NOMO-1 treated with dmso at 0.1 percent for 144 hours (cell line): ENCODE measurements at regions not wholly inside any gene's neighbourhood (a gene's known extent, or its start where the extent isn't known, plus 50 kb on each side); places are given as distances from the start of the nearest gene placed in this dataset.
"Not testable (repeated sequence)": the region's sequence is repeated elsewhere in the genome, so short reads cannot be mapped to it uniquely, and the experiment has no call there.

Experiments used
- DNase-seq: peaks from one replicate; lab custom pipeline; 2025; ENCODE audit not compliant: unreplicated experiment; lab: John Stamatoyannopoulos, UW

DNA sequence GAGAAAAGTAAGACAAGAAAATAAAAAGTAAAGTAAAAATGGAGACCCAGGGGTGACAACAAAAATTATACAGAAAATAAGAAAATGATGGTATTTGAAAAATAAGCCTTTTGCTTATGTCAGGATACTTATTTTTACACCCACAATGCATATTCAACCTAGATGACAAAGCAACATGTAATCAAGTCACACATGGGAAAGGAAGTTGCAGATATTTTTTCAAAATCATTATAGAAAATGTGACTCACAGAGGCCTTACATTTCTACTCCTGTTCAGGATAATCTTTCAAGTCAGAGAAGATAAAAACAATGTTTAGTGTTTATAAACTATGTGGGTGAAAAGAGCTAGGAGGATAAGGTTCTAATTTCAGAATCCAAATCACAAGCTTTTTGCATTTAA is 275.3 kb upstream of the UBE2E3 start:
- no peak for DNase-seq

DNA sequence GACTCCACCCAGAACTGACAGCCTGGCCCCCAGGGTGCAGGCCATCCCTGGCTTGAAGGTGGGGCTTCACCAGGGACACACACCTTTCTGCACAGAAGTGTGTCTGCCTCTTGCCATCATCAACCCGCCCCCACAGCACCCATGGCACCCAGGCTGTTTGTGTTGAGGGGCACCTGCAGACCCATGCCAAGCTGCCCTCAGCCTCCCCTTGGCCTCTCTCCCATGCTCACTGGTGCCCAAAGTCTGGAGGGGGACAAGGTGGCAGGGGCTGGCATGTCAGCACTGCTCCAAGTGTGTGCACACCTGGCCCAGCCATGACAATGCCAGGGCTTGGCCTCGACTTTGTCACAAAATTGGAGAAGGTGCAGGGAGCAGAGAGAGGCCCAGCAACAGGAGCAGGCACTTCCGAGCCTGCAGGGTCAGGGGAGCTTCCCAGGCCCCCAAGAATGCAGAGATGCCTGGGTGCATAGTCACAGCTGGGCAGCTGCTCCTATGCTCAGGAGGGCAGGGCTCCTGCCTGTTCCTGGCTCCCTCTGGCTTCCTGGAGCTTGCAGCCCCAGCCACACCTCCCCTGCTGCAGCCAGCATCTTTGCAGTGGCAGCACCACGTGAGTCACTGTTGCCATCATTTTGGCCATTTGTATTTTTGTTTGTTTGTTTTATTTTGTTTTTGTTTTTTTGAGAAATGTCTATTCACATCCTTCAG is 280.6 kb upstream of the UBE2E3 start:
- no peak for DNase-seq

DNA sequence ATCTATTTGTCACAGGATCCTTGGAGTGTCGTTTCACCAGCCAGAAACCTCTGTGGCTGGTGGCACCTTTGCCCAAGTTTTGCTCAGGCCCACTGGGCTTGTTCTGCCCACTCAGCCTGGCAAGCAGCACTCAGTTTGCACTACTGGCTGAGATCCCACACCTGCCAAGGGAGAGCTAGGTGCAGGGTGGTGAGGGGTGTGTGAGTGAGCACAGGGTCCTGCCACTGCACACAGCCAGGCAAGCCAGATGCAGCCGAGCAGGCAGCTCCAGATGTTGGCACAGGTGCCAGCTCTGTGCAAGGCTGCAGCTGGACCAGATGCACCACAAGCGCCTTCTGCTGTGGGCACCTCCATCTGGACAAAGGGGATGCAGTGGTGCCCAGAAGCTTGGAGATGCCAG is 281.7 kb upstream of the UBE2E3 start:
- no peak for DNase-seq

DNA sequence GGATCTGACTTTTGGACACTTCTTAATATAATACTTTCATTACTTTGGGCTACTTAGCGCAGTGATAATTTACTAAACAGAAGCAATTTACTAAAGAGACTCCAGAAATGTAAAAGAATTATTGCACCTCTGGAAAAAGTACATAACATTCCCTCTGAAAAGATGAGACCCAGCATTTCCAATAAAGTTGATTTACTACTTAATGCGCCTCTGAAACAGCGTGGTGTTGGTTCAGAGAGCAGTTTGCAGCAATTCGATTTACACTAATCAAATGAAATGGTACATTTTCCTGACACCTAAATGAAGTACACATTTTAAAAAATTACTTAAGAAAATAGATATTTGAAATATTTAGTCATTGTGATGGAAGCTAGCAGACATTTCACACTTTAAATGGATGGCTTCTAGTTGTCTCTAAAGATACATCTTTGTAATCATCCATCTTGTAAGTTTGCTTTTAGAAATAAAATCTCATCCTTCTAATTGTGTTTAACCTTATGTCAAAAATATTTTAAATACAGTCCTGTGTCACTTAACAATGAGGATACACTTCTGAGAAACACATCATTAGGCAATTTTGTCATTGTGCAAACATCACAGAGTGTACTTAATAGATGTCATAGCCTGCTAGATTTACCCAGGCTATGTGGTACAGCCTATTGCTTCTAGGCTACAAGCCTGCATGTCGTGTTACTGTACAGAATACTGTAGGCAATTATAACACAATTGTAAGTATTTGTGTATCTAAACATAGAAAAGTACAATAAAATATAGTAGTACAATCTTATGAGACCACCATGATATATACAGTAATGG is 284.6 kb upstream of the UBE2E3 start:
- DNase-seq, result no peak

DNA sequence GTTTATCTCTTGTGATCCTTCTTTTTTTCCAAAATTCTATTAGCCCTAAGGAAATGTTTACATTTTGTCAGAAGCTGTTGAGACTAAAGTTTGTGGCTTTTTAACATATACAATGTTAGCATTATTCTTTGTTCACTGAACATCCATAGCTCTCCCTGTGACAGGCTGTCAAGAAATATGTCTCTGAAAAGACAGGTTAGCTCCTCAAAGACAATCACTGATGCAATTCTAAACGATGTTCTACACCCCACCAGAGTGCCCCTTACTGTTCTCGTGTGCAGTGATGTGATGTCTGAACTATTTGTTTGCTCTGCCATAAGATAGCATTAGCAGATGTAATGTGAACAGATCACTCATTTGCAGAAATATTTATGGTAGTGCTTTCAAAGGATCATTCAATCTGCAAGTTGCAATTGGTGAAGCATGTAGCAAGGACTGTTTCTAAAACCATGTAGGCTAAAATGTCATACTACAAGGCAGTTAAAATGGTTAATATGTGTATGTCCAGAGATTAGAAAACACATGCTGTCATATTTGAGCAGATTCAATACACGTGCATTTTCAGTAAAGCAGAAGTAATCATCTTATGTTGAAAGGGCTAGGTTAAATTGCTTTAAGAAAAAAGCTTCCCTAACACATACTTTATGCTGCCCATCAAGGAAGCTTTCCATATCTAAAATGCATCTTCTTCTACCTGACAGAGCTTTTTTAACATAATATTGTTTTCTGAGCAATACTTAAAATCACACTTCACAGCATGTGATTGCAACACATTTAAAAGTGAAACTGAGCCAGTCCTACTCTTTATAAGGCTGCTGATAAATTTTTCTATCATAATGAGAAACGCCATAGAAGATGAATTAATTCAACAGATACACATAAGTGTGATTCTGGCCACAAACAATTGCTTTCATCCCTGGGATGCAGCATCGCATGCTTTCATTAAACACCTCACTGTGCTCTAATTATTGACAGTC is 285.7 kb upstream of the UBE2E3 start:
- DNase-seq, result peak; percentile 4

DNA sequence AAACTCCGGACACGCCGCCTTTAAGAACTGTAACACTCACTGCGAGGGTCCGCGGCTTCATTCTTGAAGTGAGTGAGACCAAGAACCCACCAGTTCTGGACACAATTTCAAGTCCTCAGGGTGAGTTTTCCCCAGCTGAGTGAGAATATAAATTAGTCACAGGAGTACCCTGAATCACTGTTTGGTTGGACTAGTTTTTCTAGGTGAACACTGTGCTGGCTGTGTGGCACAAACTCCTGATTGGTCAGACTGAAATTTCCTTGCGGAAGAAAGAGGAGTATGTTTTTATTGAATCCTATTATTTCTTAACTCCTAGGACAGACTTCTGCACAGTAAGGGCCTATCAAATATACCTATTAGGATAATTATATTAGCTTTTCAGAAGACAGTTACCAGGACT is 288.1 kb upstream of the UBE2E3 start:
- DNase-seq, result no peak

DNA sequence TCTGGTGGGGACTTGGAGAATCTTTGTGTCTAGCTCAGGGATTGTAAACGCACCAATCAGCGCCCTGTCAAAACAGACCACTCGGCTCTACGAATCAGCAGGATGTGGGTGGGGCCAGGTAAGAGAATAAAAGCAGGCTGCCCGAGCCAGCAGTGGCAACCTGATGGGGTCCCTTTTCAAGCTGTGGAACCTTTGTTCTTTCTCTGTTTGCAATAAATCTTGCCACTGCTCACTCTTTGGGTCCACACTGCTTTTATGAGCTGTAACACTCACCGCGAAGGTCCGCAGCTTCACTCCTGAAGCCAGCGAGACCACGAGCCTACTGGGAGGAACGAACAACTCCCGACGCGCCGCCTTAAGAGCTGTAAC is 288.6 kb upstream of the UBE2E3 start:
- DNase-seq, result not testable (repeated sequence)

DNA sequence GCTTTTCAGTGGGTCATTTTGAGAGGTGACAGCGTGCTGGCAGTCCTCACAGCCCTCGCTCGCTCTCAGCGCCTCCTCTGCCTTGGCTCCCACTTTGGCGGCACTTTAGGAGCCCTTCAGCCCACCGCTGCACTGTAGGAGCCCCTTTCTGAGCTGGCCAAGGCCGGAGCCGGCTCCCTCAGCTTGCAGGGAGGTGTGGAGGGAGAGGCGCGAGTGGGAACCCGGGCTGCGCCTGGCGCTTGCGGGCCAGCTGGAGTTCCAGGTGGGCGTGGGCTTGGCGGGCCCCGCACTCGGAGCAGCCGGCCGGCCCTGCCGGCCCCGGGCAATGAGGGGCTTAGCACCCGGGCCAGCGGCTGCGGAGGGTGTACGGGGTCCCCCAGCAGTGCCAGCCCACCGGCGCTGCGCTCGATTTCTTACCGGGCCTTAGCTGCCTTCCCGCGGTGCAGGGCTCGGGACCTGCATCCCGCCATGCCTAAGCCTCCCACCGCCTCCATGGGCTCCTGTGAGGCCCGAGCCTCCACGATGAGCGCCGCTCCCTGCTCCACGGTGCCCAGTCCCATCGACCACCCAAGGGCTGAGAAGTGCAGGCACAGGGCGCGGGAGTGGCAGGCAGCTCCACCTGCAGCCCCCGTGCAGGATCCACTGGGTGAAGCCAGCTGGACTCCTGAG is 289.1 kb upstream of the UBE2E3 start:
- DNase-seq, result not testable (repeated sequence)

DNA sequence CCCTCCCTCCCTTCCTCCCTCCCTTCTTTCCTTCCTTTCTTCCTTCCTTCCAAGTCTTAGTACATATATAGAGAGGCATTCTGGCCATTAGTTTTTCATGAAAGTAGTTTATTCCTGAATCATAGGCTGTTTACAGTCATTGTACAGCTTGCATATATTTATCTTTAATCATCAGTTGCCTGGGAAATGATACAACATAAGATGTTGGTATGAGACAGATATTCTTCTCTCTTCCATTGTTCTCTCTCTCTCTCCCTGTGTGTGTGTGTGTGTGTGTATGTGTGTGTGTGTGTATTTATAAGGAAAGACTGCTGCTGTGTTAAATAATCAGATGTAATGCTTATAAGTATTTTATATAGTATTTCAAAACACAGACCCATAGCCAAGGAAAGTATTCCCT is 289.8 kb upstream of the UBE2E3 start:
- DNase-seq, result no peak

DNA sequence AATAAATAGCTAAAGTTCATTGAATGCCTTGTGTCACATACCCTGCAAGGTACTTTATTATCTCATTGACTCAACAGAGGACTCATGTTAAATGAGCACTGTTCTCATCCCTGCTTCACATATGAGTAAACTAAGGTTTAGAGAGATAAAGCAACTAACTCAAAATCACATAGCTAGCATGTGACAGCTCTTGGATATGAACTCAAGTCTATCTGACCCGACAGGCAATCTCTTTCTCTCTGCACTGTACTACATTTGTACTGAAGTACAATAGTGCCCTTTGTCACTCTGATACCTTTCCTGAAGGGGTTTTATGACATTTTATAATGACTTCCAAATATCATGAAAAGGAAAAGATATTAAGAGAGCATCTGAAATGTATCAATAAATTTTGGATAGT is 297.5 kb upstream of the UBE2E3 start:
- DNase-seq, result no peak

DNA sequence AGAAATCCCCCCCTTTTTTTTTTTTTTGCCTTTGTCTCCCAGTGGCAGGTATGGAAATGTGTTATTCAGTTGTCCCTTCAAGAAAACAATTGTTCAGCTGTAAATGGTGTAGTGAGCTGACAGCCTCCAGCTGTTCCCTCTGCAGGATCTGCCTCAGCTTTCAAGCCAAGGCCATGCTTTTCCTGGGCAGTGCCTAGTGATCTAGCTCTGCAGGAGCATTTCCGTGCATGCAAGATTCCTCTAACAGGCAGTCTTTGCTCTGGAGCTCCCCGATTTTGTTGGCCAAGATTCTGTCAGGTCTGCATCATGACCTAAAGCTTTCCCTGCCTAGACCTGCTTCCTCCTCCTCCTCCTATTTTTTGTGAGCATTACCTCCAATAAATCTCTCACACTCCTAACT is 300.7 kb upstream of the UBE2E3 start:
- DNase-seq, result no peak

DNA sequence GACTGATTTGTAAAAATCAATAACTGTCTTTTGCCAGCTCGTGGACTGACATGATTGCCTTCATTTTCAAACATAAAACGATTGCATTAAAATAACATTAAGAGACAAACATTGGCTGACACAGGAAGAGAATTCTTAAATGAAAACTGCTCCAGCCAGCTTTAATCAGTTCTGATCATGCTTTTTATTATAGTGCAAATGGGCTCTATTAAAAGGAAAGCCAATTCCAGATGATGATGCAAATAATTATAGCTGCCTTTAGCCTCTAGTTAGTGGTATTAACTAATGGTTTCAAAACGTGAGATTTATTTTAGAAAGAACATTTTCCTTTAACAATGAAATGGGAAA is 301.8 kb upstream of the UBE2E3 start:
- DNase-seq, result no peak

DNA sequence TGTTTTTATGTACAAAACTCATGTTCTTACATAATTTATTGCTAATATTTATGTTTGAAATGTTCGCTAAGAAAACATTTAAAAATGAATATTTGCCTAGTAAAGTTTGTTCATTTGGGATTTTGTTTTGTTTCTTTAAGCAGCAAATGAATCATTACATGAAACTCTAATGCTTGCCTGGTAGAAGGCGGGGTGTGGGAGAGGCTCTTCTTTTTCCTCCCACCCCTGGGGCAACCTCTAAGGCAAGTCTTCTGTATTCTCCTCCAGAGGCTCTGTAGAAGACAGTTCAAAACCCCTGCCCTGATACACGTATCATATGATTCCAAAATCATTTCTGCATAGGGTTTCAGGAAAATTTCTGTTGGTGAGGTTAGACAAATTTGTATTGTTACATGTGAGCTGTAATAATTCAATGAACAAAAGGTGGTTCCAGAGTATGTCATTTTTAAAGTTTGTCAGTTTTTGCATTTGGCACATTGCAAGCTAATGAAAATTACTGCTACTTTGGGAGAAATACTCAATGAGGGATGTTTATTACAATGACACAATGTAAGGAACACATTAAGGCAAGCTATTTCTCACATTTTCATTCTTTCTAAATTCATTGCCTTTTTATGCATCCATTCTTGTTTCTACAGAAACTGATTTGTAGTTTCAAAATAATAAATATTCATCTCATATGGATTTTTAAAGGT is 302.3 kb upstream of the UBE2E3 start:
- no peak for DNase-seq

DNA sequence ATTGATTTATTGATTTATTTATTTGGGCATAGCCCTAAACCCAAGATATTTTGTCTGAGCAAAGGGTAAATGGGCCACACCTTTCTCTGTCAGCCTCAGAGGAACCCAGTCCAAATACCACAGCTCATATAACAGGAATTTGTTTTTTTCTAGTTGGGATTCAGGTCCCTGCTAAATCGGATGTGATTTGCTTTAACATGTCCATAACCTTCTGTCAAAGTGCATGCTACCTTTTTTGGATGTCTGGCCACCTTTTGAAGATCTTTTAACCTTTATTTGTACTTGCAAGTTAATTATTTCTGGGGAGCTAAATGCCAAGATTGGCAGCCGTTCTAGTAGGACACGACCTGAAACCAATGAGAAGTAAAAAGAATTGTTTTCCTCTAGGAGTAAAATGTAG is 303.2 kb upstream of the UBE2E3 start:
- no peak for DNase-seq

DNA sequence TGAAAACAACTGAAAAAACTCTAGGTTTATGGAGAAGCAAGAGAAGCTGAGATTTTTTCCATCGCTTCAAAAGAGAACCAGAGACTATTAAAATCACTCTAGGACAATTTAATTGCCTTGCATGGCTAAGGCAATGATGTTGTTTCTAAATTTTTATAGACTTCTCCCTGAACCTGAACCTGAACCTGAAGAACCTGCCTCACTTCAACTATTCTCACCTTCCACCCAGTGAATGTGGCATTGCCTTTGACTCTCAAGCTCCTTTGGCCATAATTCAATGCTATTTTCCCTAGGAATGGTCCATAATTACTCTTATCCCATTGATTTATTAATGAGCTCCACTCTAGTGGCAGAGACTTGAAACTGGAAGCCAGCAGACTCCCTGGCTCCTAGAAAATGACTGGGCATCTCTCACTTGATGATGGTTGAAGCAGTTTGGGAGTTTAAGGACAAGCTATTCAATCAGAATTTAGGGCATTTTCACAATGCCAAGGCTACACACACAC is 303.8 kb upstream of the UBE2E3 start:
- no peak for DNase-seq

DNA sequence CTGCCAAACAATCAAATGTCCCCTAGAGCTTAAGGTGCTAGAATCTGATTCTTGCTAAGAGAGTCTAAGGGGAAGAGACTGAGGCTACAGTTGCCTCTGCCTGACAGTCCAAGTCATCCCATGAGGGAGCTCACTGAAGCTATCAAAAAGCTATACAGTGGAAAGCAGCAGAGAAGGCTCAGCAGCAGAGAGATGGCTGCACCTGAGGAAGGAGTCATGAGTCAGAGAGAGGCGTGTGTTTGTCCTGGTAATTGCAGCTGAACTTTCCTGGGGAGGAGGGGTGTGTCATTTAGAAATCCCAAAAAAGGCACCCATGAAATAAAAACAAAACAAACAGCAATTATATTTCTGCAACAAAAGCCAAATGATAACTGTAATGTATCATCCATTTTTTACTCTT is 305.2 kb upstream of the UBE2E3 start:
- no peak for DNase-seq

DNA sequence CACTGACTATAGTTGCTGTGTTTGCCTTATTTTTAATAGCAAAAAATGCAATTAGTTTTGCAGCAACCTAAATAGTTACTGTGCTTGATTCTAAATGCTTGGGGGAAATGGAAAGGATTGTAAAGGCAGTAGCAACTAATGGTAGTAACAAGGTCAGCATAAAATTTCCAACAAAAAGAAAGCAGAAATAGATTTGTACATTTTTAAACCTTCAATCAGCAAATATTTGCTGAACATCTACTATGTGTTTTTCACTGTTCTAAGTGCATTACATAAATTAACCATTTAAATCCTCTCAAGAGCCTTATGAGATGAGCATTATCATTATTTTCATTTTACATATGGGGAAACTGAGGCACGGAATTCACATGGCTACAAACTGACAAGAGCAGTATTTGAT is 308.0 kb upstream of the UBE2E3 start:
- DNase-seq, result no peak

DNA sequence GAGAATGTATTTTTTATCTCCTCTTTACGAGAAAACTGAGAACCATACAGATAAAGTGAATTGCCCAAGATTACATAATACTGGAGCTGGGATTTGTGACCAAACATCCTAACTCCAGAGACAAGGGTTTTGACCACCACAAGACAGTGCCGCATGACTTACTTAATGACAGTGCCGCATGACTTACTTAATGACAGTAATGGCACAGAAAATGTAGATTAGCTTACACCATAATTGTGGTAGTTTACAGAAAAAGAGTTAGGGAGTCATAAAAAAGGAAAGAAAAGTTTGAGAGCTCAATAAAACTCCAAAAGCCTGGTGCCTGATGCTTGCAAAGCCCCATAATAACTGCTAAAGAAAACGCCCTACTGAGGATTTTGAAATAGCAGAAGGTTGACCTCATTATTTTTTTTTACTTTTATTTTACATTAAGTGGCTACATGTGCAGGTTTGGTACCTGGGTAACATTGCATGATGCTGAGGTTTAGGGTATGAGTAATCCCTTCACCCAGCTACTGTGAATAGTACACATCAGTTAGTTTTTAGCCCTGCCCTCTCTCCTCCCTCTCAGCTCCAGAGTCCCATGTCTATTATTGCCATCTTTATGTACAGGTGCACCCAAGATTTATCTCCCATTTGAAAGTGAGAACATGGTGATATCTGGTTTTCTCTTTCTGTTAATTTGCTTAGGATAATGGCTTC is 310.0 kb upstream of the UBE2E3 start:
- peak; percentile 21 for DNase-seq

DNA sequence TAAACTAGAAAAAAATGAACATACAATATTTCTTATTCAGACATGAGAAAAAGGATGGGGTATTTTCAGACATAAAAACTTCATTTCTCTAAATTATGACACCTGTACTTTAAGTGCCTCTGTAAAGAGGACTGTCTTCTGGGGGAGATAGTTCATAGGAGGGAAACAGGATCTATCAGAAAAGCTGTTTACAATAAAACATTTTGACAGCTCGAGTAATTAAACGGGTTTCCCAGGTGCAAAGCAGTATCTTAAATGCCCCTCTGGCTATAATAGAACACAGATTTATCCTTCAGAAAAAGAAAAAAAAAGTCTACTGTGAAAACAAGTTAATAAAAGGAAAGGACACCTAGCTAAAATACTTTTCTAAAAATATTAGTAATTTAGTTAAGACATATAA is 311.4 kb upstream of the UBE2E3 start:
- DNase-seq, result no peak

DNA sequence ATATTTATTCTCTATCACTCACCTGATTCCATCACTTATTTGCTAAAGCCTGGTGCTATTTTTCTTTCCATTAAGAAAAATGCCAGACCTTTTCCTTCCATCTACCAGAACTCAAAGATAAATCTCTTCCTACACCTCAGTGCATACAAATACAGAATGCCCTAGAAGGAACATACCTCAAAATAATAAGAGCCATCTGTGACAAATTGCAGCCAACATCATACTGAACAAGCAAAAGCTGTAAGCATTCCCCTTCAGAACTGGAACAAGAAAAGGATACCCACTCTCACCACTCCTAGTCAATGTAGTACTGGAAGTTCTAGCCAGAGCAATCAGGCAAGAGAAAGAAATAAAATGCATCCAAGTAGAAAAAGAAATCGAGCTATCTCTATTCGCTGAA is 315.9 kb upstream of the UBE2E3 start:
- DNase-seq, result no peak
